HG02981 (cell line): ENCODE measurements at regions not wholly inside any gene's neighbourhood (a gene's known extent, or its start where the extent isn't known, plus 50 kb on each side); places are given as distances from the start of the nearest gene placed in this dataset.

Experiments used
- ATAC-seq: cut with Tn5 transposase; IDR thresholded peaks from one replicate; pipeline ENCODE4 v1.9.1; 2021; ENCODE audit warnings: mild to moderate bottlenecking, moderate library complexity; ENCODE audit not compliant: unreplicated experiment

GRCh38 chr2:146301287-146301686, 1543.5 kb upstream of the ACVR2A start:
- no peak for ATAC-seq

- no peak for ATAC-seq
Measured at GRCh38 chr2:146295080-146295670, 1549.7 kb upstream of the ACVR2A start.

- no peak for ATAC-seq
Measured at GRCh38 chr2:146287281-146287680, 1557.5 kb upstream of the ACVR2A start.

GRCh38 chr2:146278881-146279280, 1565.9 kb upstream of the ACVR2A start:
- no peak for ATAC-seq

GRCh38 chr2:146271131-146271831, 1573.5 kb upstream of the ACVR2A start:
- no peak for ATAC-seq

- ATAC-seq: no peak
Measured at GRCh38 chr2:146270618-146271017, 1574.2 kb upstream of the ACVR2A start.

GRCh38 chr2:146267093-146267492, 1577.7 kb upstream of the ACVR2A start:
- ATAC-seq: no peak

- ATAC-seq: no peak
Measured at GRCh38 chr2:146265656-146266055, 1579.2 kb upstream of the ACVR2A start.

- ATAC-seq: no peak
Measured at GRCh38 chr2:146262606-146263005, 1582.2 kb upstream of the ACVR2A start.

- no peak for ATAC-seq
Measured at GRCh38 chr2:146260551-146260950, 1584.3 kb upstream of the ACVR2A start.

GRCh38 chr2:146259816-146260215, 1585.0 kb upstream of the ACVR2A start:
- ATAC-seq: no peak

- ATAC-seq: no peak
Measured at GRCh38 chr2:146258071-146258470, 1586.8 kb upstream of the ACVR2A start.

- ATAC-seq: no peak
Measured at GRCh38 chr2:146252119-146252518, 1592.7 kb upstream of the ACVR2A start.

- ATAC-seq: no peak
Measured at GRCh38 chr2:146251328-146251727, 1593.5 kb upstream of the ACVR2A start.

GRCh38 chr2:146246736-146247523, 1597.9 kb upstream of the ACVR2A start:
- no peak for ATAC-seq

GRCh38 chr2:146246002-146246735, 1598.7 kb upstream of the ACVR2A start:
- no peak for ATAC-seq

- ATAC-seq: no peak
Measured at GRCh38 chr2:146244830-146245229, 1600.0 kb upstream of the ACVR2A start.

GRCh38 chr2:146244131-146244530, 1600.7 kb upstream of the ACVR2A start:
- ATAC-seq: no peak

- ATAC-seq: no peak
Measured at GRCh38 chr2:146241023-146241422, 1603.8 kb upstream of the ACVR2A start.

GRCh38 chr2:146240391-146240790, 1604.4 kb upstream of the ACVR2A start:
- no peak for ATAC-seq

GRCh38 chr2:146239392-146240135, 1605.3 kb upstream of the ACVR2A start:
- ATAC-seq: no peak
